ENCODE measurements at regions not wholly inside any gene's neighbourhood (a gene's known extent, or its start where the extent isn't known, plus 50 kb on each side); places are given as distances from the start of the nearest gene placed in this dataset.

DNA sequence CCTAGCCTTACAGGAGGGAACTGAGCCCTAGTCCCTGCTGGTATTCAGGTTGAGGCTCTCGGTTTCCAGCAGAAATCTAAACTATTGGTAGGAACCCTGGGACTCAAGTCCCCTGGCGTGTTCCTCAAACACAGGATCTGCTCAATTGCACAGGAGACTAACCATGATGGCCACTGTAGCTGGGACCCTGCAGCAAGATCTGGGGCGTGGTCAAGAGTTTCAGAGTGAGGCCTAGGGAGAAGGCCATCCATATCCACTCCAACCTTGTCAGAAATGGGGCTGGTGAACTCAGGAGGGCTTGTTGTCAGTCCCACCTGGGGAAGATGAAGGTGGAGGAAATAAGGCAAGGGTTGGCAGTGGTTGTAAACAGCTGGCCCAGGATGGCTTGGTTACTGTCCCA, 49.9 kb upstream of the PAX6 start:
- TF ChIP-seq CTCF (IDR thresholded peaks at IDR 0.05; ENCODE audit: control extremely low read depth in 1 of 3, insufficient read depth in 1 of 3, low read depth in 1 of 3, low read length in 3 of 3): no peak
- no peak for TF ChIP-seq ZNF274 (IDR thresholded peaks at IDR 0.05; ENCODE audit: borderline replicate concordance, extremely low read depth, low read length)
- TF ChIP-seq EGR1 (IDR thresholded peaks at IDR 0.05; ENCODE audit: borderline replicate concordance, low read depth, low read length): no peak
- TF ChIP-seq SUZ12 (IDR thresholded peaks at IDR 0.05; ENCODE audit: low read length): no peak
- no peak for TF ChIP-seq POLR2AphosphoS5 (IDR thresholded peaks at IDR 0.05; ENCODE audit: low read depth, low read length)
- TF ChIP-seq SP1 (IDR thresholded peaks at IDR 0.05; ENCODE audit: low read depth, low read length): no peak
- TF ChIP-seq JUND (IDR thresholded peaks at IDR 0.05; ENCODE audit: low read length): no peak

Measured in H1 (cell line).